PC-3 (cell line): ENCODE measurements at regions not wholly inside any gene's neighbourhood (a gene's known extent, or its start where the extent isn't known, plus 50 kb on each side); places are given as distances from the start of the nearest gene placed in this dataset.
A peak's percentile ranks its signal among the peaks of the same experiment; 100 is the strongest.

Source experiments
- EZH2 ChIP-seq: fragments of 300-600 bp; sonication (generic); IDR thresholded peaks from one replicate; pipeline ENCODE4 v1.6.1; 2017; ENCODE audit warnings: antibody characterized with exemption, mild to moderate bottlenecking, low read length; ENCODE audit not compliant: unreplicated experiment
- TF ChIP-seq, protein P1 (sequence below): fragments of 300-600 bp; sonication (generic); conservative IDR thresholded peaks from 2 replicates; pipeline ENCODE4 v1.5.1; 2017; ENCODE audit warnings: antibody characterized with exemption, low read depth, mild to moderate bottlenecking, low read length

DNA sequence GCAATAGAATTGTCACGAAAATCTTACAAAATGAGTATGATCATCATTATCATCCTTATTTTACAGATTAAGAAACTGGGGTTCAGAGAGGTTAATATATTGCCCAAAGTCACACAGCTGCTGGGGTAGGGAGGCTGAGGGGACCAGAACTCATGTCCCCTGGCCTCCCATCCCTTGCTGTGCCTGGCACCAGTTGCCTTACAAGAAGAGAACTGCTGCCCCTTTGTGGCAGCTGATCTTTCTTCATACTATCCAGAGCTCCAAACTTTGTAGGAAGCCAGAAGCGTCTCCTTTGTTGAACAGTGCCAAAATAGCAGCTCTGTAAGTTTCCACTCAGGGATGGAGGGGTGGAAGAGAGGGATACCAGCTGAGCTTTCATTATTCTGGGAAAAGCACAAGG is 236.8 kb upstream of the TBC1D5 start:
- TF ChIP-seq, protein P1, sequence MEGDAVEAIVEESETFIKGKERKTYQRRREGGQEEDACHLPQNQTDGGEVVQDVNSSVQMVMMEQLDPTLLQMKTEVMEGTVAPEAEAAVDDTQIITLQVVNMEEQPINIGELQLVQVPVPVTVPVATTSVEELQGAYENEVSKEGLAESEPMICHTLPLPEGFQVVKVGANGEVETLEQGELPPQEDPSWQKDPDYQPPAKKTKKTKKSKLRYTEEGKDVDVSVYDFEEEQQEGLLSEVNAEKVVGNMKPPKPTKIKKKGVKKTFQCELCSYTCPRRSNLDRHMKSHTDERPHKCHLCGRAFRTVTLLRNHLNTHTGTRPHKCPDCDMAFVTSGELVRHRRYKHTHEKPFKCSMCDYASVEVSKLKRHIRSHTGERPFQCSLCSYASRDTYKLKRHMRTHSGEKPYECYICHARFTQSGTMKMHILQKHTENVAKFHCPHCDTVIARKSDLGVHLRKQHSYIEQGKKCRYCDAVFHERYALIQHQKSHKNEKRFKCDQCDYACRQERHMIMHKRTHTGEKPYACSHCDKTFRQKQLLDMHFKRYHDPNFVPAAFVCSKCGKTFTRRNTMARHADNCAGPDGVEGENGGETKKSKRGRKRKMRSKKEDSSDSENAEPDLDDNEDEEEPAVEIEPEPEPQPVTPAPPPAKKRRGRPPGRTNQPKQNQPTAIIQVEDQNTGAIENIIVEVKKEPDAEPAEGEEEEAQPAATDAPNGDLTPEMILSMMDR, result peak; percentile 46; the same call in 1 of the 2 replicates
- TF ChIP-seq EZH2, result no peak
